HUDEP-2 (cell line): ENCODE measurements at regions not wholly inside any gene's neighbourhood (a gene's known extent, or its start where the extent isn't known, plus 50 kb on each side); places are given as distances from the start of the nearest gene placed in this dataset.
"Not testable (repeated sequence)": the region's sequence is repeated elsewhere in the genome, so short reads cannot be mapped to it uniquely, and the experiment has no call there.

Experiments
- DNase-seq, 76 experiments: peaks; one replicate each; lab custom pipeline; 2025; ENCODE audit not compliant: unreplicated experiment in 76 of 76; lab: John Stamatoyannopoulos, UW

GRCh38 chr2:182593394-182593975 lies 122.6 kb upstream of the DNAJC10 start:
- DNase-seq = no peak

DNA sequence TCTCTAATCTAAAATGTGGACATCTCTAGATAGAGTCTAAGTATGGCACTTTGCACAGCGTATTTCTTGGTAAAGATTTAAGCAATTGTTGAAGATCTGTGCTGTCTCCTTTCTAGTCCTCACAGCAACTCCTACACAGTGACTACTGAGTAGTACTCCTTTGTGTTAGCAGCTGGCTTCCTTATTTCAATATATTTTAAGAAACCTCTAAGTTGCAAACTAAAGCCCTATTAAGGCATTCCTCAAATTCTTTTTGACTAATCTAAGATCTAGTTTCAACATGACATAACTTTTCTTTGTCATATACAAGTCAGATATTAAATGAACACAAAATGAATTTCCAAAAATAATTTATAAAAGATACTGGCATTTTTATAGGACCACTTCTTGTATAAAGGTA lies 121.8 kb upstream of the DNAJC10 start:
- DNase-seq = no peak

DNA sequence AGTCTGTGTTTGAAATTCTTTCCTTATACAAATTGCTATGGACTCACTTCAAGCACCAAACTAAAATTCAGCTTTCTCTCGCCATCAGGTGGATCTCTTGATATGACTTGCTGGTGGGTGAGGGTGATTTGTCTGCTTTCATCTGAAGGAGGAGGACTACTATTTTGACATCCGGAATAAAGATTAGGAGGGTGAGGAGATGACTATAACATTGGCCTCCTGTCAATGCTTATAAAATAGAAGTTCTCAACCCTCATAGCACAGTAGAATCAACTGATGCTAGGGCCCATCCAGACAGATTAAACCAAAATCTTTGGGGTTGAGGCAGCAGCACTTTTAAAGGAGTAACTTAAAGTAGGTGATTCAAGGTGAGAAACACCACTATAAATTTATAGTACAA lies 120.4 kb upstream of the DNAJC10 start:
- no peak for DNase-seq

DNA sequence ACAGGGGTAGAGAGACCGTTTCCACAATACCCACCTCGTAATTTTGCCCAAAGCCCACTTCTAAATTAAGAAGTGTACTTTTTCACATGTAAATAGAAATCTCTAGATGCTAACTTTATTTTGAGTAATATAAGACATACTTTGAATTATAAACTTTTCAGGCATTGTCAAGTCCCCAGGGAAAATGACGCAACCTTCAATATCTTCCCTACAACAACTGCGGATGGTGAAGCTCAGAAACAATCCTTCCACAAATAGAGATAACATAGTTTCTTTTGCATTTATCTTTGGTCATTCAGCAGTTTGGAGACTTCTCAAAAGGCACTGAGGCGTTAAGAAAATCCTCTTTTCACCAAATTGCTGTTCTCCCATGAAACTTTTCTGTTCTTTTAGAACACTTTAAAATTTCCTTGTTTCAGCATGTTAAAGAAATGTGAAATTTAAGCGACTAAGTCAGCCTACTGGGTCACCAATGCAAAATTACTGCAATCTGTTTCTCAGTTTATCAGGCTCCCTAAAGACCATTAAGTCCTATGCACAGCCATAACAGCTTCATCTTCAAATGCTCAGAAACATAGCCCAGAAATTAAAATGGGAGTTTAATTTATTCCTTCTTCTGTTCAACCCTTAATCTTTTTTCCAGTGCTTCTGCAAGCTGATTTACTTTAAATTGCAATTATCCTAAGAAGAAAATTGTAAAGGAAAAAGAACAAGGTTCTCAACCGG lies 118.3 kb upstream of the DNAJC10 start:
- no peak for DNase-seq

DNA sequence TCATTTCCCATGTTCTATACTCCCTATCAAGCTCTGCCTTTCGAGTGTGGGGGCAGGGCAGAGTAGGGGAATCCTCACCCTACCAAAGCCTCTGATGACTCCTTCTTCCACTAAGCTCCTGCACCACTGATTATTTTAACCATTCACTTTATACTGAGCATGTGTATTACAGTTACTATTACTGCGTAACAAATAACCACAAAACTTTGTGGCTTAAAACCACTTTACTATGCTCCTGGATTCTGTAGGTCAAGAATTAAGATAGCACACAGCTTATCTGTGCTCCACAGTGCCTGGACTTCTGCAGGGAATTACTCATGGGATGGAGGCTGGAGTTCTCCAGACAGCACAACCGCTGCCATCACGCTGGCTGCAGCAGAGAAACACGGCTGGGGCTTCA lies 117.4 kb upstream of the DNAJC10 start:
- no peak for DNase-seq

GRCh38 chr2:182605166-182605565 lies 110.9 kb upstream of the DNAJC10 start:
- no peak for DNase-seq

DNA sequence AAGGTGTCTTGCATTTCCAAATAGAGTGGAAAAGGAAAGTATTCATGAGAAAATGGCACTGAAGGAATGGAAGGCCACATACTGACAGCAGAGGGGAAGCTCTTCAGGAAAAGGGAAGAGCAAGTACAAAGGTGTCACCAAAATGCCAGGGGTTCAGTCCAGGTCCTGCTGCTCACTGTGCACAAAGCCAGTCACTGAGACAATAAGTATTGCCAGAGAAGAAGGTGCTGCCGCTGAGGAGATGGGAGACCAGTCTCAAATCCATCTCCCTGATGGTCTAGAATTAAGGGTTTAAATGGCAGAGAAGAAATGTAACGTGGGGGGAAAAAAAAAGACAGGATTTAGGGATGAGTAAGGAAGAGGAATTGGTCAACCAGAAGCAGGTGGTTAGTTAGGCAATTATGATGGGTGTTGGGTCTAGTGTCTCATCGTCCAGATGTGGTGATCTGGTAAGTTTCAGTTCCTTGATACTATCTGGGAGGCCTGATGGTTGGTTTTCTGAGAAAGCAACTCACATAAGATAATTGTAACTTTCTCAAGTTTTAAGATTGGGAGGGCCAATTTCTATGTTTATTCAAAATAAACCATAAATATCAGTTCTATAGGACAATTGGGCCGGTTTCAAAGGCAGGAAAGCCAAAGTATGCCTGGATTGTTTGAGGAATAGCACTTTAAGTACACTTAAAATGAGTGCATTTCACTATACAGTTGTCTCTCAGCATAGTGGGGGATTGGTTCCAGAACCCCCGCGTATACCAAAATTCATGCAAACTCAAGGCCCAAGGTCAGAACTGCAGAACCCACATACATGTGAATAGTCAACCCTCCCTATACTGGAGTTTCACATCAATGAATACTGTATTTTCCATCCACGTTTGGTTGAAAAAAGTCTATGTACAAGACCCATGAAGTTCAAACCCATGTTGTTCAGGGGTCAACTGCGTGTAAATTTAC lies 109.1 kb upstream of the DNAJC10 start:
- DNase-seq = no peak

DNA sequence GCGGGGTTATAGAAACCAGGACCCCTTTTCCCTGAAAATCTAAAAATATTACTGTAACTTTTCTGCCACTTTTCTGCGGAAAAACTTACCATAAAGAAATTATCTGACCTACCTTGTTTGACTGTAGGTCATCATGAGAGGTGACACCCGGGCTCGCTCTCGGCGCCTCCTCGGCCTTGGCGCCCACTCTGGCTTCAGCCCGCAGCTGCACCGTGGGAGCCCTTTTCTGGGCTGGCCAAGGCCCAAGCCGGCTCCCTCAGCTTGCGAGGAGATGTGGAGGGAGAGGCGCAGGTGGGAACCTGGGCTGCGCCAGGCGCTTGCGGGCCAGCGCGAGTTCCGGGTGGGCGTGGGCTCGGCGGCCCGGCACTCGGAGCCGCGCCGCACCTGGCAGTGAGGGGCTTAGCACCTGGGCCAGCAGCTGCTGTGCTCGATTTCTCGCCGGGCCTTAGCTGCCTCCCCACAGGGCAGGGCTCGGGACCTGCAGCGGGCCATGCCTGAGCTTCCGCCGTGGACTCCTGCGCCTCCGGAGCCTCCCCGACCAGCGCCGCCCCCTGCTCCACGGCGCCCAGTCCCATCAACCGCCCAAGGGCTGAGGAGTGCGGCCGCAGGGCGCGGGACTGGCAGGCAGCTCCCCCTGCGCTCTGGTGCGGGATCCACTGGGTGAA lies 107.7 kb upstream of the DNAJC10 start:
- no peak for DNase-seq

GRCh38 chr2:182609005-182609404 lies 107.1 kb upstream of the DNAJC10 start:
- DNase-seq = not testable (repeated sequence)

- no peak for DNase-seq
Measured at GRCh38 chr2:182610231-182610630, 105.8 kb upstream of the DNAJC10 start.

- no peak for DNase-seq
Measured at GRCh38 chr2:182611009-182611408, 105.0 kb upstream of the DNAJC10 start.

- no peak for DNase-seq
Measured at GRCh38 chr2:182615036-182615435, 101.0 kb upstream of the DNAJC10 start.

DNA sequence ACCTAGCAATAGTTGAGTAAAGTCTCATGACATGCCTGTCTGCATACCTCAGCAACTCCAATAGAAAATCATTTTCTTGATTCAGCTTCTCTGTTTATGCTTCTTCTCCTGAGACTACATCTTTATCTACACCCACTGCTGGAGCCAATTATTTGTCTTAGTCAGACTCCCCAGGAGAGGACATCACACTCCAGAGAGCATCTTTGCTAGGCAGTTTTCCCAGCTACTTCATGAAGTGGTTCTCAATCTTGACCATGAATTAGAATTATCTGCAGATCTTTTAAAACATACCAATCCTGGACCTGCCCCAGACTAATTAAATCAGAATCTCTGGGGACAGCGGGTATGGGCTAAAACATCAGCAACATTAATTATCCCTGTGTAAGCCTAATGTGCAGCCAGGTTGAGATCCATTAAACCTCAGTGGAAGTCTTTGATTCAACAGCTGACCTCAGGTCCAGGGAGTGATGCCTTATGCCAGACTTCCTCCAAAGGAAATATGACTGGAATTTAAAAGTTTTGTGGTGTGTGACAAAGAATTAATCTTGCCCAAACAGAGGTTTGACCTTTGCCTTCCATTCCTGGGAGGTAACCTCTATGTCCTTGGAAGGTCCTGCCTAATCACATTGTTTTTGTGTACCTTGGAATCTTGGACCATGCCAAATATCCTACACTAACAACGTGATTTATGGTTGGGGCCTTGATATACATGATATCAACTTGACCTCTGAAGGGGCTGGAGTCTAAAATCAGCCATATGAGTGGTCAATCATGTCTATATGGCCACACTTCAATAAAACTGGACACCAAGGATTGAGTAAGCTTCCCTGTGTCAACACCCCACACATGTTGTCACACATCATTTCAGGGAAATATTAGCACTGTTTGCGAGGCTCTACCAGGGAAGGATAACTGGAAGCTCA lies 99.3 kb upstream of the DNAJC10 start:
- no peak for DNase-seq

- peak in 13 of 76 experiments; percentile 4 to 66 (median 36) for DNase-seq
Measured at GRCh38 chr2:182618672-182619079, 97.4 kb upstream of the DNAJC10 start.

DNA sequence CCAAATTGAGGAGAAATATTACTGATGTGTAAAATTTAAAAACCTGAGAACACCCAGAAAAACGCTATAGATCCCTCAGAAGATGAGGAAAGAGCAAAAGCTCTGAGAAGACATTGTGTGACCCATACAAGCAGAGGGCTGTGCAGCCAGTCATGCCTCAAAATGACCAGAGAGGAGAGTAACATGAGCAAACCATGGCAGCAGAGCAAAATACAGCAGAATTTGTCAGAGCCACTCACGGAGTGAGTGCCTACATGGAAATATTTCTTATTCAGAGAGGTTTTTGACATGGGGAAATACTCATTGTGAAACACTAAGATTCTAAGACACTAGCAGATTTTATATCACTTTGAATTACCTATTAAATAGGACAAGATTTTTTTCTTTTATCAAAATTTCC lies 96.8 kb upstream of the DNAJC10 start:
- DNase-seq = no peak

DNA sequence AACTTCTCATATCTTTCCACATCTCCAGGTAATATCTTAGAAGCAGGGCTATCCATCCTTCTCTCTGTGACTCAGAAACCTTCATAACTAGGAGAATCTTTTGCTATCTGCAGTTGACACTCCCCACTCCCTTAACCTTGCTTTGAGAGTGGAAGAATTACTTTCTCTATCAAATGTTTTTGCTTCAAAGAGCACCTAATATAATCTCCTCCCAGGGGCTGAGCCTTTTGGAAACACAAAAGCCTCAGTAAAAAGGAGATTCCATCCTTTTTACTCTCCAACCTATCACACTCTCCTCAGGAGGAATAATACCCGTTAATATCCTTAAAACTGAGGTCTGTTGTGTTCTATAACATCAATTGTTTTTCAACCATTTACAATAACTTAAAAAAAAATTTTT lies 94.9 kb upstream of the DNAJC10 start:
- no peak for DNase-seq

DNA sequence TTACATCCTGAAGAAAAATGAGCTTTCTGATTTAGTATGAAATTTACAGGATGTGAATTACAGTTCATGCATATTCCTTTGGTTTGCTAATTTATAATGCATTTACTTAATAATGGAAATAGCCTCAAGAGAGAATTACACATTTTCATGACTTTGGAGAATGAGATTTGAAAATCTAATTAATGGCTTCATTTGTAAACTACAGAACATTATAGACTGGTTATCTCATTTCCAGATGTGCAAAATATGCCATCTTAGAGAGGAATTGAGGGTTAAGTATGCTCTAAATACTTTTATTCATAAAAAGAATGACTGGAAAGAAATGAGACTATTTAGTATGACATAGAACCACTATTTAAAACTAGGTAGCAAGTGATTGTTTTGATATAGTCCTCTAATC lies 94.2 kb upstream of the DNAJC10 start:
- no peak for DNase-seq

GRCh38 chr2:182622231-182622630 lies 93.8 kb upstream of the DNAJC10 start:
- no peak for DNase-seq

GRCh38 chr2:182625814-182626213 lies 90.2 kb upstream of the DNAJC10 start:
- no peak for DNase-seq

DNA sequence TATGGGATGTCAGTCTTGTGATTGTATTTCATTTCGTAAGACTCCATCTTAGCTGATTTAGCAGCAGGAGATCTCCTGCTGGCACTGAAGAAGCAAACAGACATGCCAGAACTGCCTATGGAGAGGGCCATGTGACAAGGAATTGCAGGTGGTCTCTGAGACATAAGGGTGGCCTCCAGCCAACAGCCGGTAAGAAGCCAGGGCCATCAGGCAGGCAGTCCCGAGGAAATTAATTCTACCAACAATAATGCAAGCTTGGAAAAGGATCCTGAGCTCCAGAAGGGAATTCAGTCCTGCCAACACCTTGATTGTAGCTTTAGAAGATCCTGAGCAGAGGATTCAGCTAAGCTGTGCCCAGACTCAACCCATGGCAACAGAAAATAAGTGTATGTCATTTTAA lies 87.1 kb upstream of the DNAJC10 start:
- DNase-seq = no peak
